Neural cell (in vitro differentiated cells): ENCODE measurements at regions not wholly inside any gene's neighbourhood (a gene's known extent, or its start where the extent isn't known, plus 50 kb on each side); places are given as distances from the start of the nearest gene placed in this dataset.

Experiments
- EP300 ChIP-seq: fragments of 450-650 bp; conservative IDR thresholded peaks from 2 replicates; pipeline ENCODE4 v1.6.1; 2014; ENCODE audit warnings: antibody characterized with exemption, mild to moderate bottlenecking, moderate library complexity; ENCODE audit not compliant: poor library complexity, severe bottlenecking
- EZH2 ChIP-seq: fragments of 200-600, 300-800 bp; shearing (Covaris generic), sonication (generic); IDR thresholded peaks from 2 replicates; pipeline ENCODE4 v1.6.1; 2014; ENCODE audit warnings: antibody characterized with exemption, low read length, borderline replicate concordance, mild to moderate bottlenecking; ENCODE audit not compliant: insufficient read depth, poor library complexity, severe bottlenecking

GRCh38 chr7:46174196-46174580 is 253.1 kb upstream of the IGFBP3 start:
- TF ChIP-seq EZH2 (no peak), EP300 (no peak)
